AG20443 (cell line): ENCODE measurements at regions not wholly inside any gene's neighbourhood (a gene's known extent, or its start where the extent isn't known, plus 50 kb on each side); places are given as distances from the start of the nearest gene placed in this dataset.
"Not testable (repeated sequence)": the region's sequence is repeated elsewhere in the genome, so short reads cannot be mapped to it uniquely, and the experiment has no call there.

Experiments
- DNase-seq: peaks from one replicate; pipeline ENCODE4 v3.0.0; 2012; ENCODE audit warnings: low spot score, mixed read lengths

- no peak for DNase-seq
Measured at GRCh38 chr13:84744203-84744602, 861.9 kb upstream of the SLITRK1 start.

GRCh38 chr13:84741253-84741652 is 859.0 kb upstream of the SLITRK1 start:
- no peak for DNase-seq

GRCh38 chr13:84739021-84739420 is 856.7 kb upstream of the SLITRK1 start:
- DNase-seq = no peak

GRCh38 chr13:84737661-84738060 is 855.4 kb upstream of the SLITRK1 start:
- DNase-seq = no peak

- no peak for DNase-seq
Measured at GRCh38 chr13:84730376-84730775, 848.1 kb upstream of the SLITRK1 start.

GRCh38 chr13:84705982-84706710 is 823.9 kb upstream of the SLITRK1 start:
- DNase-seq = no peak

- no peak for DNase-seq
Measured at GRCh38 chr13:84702174-84702573, 819.9 kb upstream of the SLITRK1 start.

- not testable (repeated sequence) for DNase-seq
Measured at GRCh38 chr13:84697591-84697990, 815.3 kb upstream of the SLITRK1 start.

GRCh38 chr13:84686973-84687372 is 804.7 kb upstream of the SLITRK1 start:
- no peak for DNase-seq

- no peak for DNase-seq
Measured at GRCh38 chr13:84686458-84686857, 804.2 kb upstream of the SLITRK1 start.

- DNase-seq = no peak
Measured at GRCh38 chr13:84684804-84685203, 802.5 kb upstream of the SLITRK1 start.

- no peak for DNase-seq
Measured at GRCh38 chr13:84684048-84684662, 801.9 kb upstream of the SLITRK1 start.

GRCh38 chr13:84683448-84683847 is 801.2 kb upstream of the SLITRK1 start:
- DNase-seq = no peak

- no peak for DNase-seq
Measured at GRCh38 chr13:84677836-84678235, 795.6 kb upstream of the SLITRK1 start.

GRCh38 chr13:84672616-84673015 is 790.3 kb upstream of the SLITRK1 start:
- DNase-seq = no peak

- no peak for DNase-seq
Measured at GRCh38 chr13:84670245-84670644, 788.0 kb upstream of the SLITRK1 start.

GRCh38 chr13:84668637-84669036 is 786.4 kb upstream of the SLITRK1 start:
- no peak for DNase-seq

GRCh38 chr13:84662491-84662890 is 780.2 kb upstream of the SLITRK1 start:
- DNase-seq = no peak

GRCh38 chr13:84661718-84662117 is 779.4 kb upstream of the SLITRK1 start:
- no peak for DNase-seq

- DNase-seq = no peak
Measured at GRCh38 chr13:84659359-84659661, 777.0 kb upstream of the SLITRK1 start.

- DNase-seq = no peak
Measured at GRCh38 chr13:84658491-84659358, 776.5 kb upstream of the SLITRK1 start.

GRCh38 chr13:84655677-84656076 is 773.4 kb upstream of the SLITRK1 start:
- no peak for DNase-seq

GRCh38 chr13:84654654-84655275 is 772.5 kb upstream of the SLITRK1 start:
- no peak for DNase-seq
